Stomach smooth muscle (tissue), 2 donors: ENCODE measurements at regions not wholly inside any gene's neighbourhood (a gene's known extent, or its start where the extent isn't known, plus 50 kb on each side); places are given as distances from the start of the nearest gene placed in this dataset.

Experiments
- H3K27ac ChIP-seq: one replicate; pipeline ENCODE4 v1.7.0; 2013; ENCODE audit warnings: mild to moderate bottlenecking, low read length, inconsistent platforms
- H3K27me3 ChIP-seq, 2 donors: one replicate each; pipeline ENCODE4 v1.7.0; 2013; ENCODE audit warnings: low read length in 2 of 2; ENCODE audit not compliant: insufficient read depth in 2 of 2, control insufficient read depth in 1 of 2
- H3K36me3 ChIP-seq, 2 donors: one replicate each; pipeline ENCODE4 v1.7.0; 2013; ENCODE audit warnings: low read length in 2 of 2; ENCODE audit not compliant: control insufficient read depth in 2 of 2, insufficient read depth in 2 of 2
- H3K4me1 ChIP-seq: one replicate; pipeline ENCODE4 v1.7.0; 2013; ENCODE audit warnings: low read length; ENCODE audit not compliant: control insufficient read depth, insufficient read depth
- H3K4me3 ChIP-seq, 2 donors: one replicate each; pipeline ENCODE4 v1.7.0; 2013; ENCODE audit warnings: low read length in 2 of 2
- H3K9ac ChIP-seq, 2 donors: one replicate each; pipeline ENCODE4 v1.7.0; 2013; ENCODE audit warnings: low read length in 2 of 2, mild to moderate bottlenecking in 1 of 2
- H3K9me3 ChIP-seq, 2 donors: one replicate each; pipeline ENCODE4 v1.7.0; 2013; ENCODE audit warnings: low read length in 2 of 2; ENCODE audit not compliant: control insufficient read depth in 2 of 2
- donor health status: healthy.
- donor health status: Pancreatic carcinoma.

GRCh38 chr6:125534430-125535263, 214.8 kb upstream of the HEY2 start:
- H3K9me3 ChIP-seq, result no peaks in the 10 kb centered on the region
- H3K4me3 ChIP-seq, result peak overlapping the region; percentile 17 to 23

GRCh38 chr6:125537090-125537489, 212.3 kb upstream of the HEY2 start:
- no peaks in the 10 kb centered on the region for H3K4me1 ChIP-seq
- no peak overlapping the region for H3K4me3 ChIP-seq
- H3K9me3 ChIP-seq, result peaks cover under 1 to 5% of the 10 kb centered on the region in 2 donors
- no peak overlapping the region for H3K9ac ChIP-seq
- no peaks in the 10 kb centered on the region for H3K36me3 ChIP-seq
- no peak overlapping the region for H3K27ac ChIP-seq
- peaks cover 3 to 15% of the 10 kb centered on the region in 2 donors for H3K27me3 ChIP-seq

More at GRCh38 chr6:125534430-125535263, 214.8 kb upstream of the HEY2 start:
- H3K9ac ChIP-seq, result no peak overlapping the region
- no peaks in the 10 kb centered on the region for H3K4me1 ChIP-seq
- H3K27me3 ChIP-seq, result peaks cover 3 to 15% of the 10 kb centered on the region in 2 donors
- H3K27ac ChIP-seq, result no peak overlapping the region
- no peaks in the 10 kb centered on the region for H3K36me3 ChIP-seq

GRCh38 chr6:125539892-125540291, 209.5 kb upstream of the HEY2 start:
- Histone ChIP-seq H3K4me1 (no peaks in the 10 kb centered on the region), H3K4me3 (no peak overlapping the region), H3K27ac (no peak overlapping the region), H3K9me3 (peaks cover 3 to 8% of the 10 kb centered on the region in 2 donors), H3K27me3 (peaks cover 0 to 5% of the 10 kb centered on the region in 2 donors), H3K9ac (no peak overlapping the region), H3K36me3 (no peaks in the 10 kb centered on the region)

GRCh38 chr6:125544819-125545218, 204.6 kb upstream of the HEY2 start:
- Histone ChIP-seq H3K9ac (no peak overlapping the region), H3K27me3 (no peaks in the 10 kb centered on the region), H3K4me1 (no peaks in the 10 kb centered on the region), H3K27ac (no peak overlapping the region), H3K9me3 (peaks cover 3 to 8% of the 10 kb centered on the region in 2 donors), H3K4me3 (no peak overlapping the region), H3K36me3 (no peaks in the 10 kb centered on the region)

GRCh38 chr6:125546841-125547251, 202.6 kb upstream of the HEY2 start:
- H3K27me3 ChIP-seq, result no peaks in the 10 kb centered on the region

GRCh38 chr6:125547381-125547780, 202.1 kb upstream of the HEY2 start:
- Histone ChIP-seq H3K4me3 (no peak overlapping the region), H3K9ac (no peak overlapping the region), H3K36me3 (no peaks in the 10 kb centered on the region), H3K4me1 (no peaks in the 10 kb centered on the region), H3K9me3 (no peaks in the 10 kb centered on the region), H3K27ac (no peak overlapping the region), H3K27me3 (no peaks in the 10 kb centered on the region)

More at GRCh38 chr6:125546841-125547251, 202.6 kb upstream of the HEY2 start:
- no peak overlapping the region for H3K9ac ChIP-seq
- peaks cover 3 to 5% of the 10 kb centered on the region in 2 donors for H3K9me3 ChIP-seq
- no peak overlapping the region for H3K4me3 ChIP-seq
- H3K27ac ChIP-seq, result no peak overlapping the region
- no peaks in the 10 kb centered on the region for H3K4me1 ChIP-seq
- no peaks in the 10 kb centered on the region for H3K36me3 ChIP-seq

GRCh38 chr6:125549202-125549884, 200.1 kb upstream of the HEY2 start:
- no peak overlapping the region for H3K27ac ChIP-seq
- no peaks in the 10 kb centered on the region for H3K4me1 ChIP-seq
- H3K36me3 ChIP-seq, result no peaks in the 10 kb centered on the region
- H3K9me3 ChIP-seq, result no peaks in the 10 kb centered on the region
- no peaks in the 10 kb centered on the region for H3K27me3 ChIP-seq
- H3K4me3 ChIP-seq, result no peak overlapping the region
- no peak overlapping the region for H3K9ac ChIP-seq

GRCh38 chr6:125550892-125551291, 198.5 kb upstream of the HEY2 start:
- Histone ChIP-seq H3K9ac (no peak overlapping the region), H3K27me3 (no peaks in the 10 kb centered on the region), H3K4me3 (no peak overlapping the region), H3K9me3 (no peaks in the 10 kb centered on the region), H3K27ac (no peak overlapping the region), H3K4me1 (no peaks in the 10 kb centered on the region), H3K36me3 (no peaks in the 10 kb centered on the region)

GRCh38 chr6:125552819-125553218, 196.6 kb upstream of the HEY2 start:
- H3K9me3 ChIP-seq, result no peaks in the 10 kb centered on the region
- no peaks in the 10 kb centered on the region for H3K36me3 ChIP-seq
- no peaks in the 10 kb centered on the region for H3K4me1 ChIP-seq
- no peaks in the 10 kb centered on the region for H3K27me3 ChIP-seq
- H3K9ac ChIP-seq, result no peak overlapping the region
- no peak overlapping the region for H3K4me3 ChIP-seq
- H3K27ac ChIP-seq, result no peak overlapping the region

GRCh38 chr6:125554456-125554855, 195.0 kb upstream of the HEY2 start:
- Histone ChIP-seq H3K4me1 (no peaks in the 10 kb centered on the region), H3K36me3 (no peaks in the 10 kb centered on the region), H3K9ac (no peak overlapping the region), H3K27ac (no peak overlapping the region), H3K9me3 (no peaks in the 10 kb centered on the region), H3K27me3 (no peaks in the 10 kb centered on the region), H3K4me3 (no peak overlapping the region)
